GM18858 (cell line): ENCODE measurements at regions not wholly inside any gene's neighbourhood (a gene's known extent, or its start where the extent isn't known, plus 50 kb on each side); places are given as distances from the start of the nearest gene placed in this dataset.

Source experiments
- ATAC-seq: cut with Tn5 transposase; IDR thresholded peaks from one replicate; pipeline ENCODE4 v1.9.1; 2021; ENCODE audit not compliant: unreplicated experiment

- ATAC-seq: no peak
These were observed 143.3 kb downstream of the FTCDNL1 start for GRCh38 chr2:199707593-199708185.

- no peak for ATAC-seq
These were observed 145.5 kb downstream of the FTCDNL1 start for GRCh38 chr2:199705538-199705937.

GRCh38 chr2:199704358-199705238 lies 146.4 kb downstream of the FTCDNL1 start:
- no peak for ATAC-seq

- ATAC-seq: no peak
These were observed 147.8 kb downstream of the FTCDNL1 start for GRCh38 chr2:199703199-199703598.

- no peak for ATAC-seq
These were observed 153.5 kb downstream of the FTCDNL1 start for GRCh38 chr2:199697469-199697868.

GRCh38 chr2:199696048-199696447 lies 154.9 kb downstream of the FTCDNL1 start:
- no peak for ATAC-seq

GRCh38 chr2:199693861-199694260 lies 157.1 kb downstream of the FTCDNL1 start:
- ATAC-seq: no peak

GRCh38 chr2:199692489-199692888 lies 158.5 kb downstream of the FTCDNL1 start:
- no peak for ATAC-seq

GRCh38 chr2:199690225-199690624 lies 160.8 kb downstream of the FTCDNL1 start:
- ATAC-seq: no peak

- ATAC-seq: no peak
These were observed 165.3 kb downstream of the FTCDNL1 start for GRCh38 chr2:199685669-199686068.

- ATAC-seq: no peak
These were observed 166.2 kb downstream of the FTCDNL1 start for GRCh38 chr2:199684832-199685231.

GRCh38 chr2:199684168-199684567 lies 166.8 kb downstream of the FTCDNL1 start:
- no peak for ATAC-seq

- no peak for ATAC-seq
These were observed 169.0 kb downstream of the FTCDNL1 start for GRCh38 chr2:199682001-199682400.

GRCh38 chr2:199680482-199680881 lies 170.5 kb downstream of the FTCDNL1 start:
- no peak for ATAC-seq

GRCh38 chr2:199679883-199680282 lies 171.1 kb downstream of the FTCDNL1 start:
- no peak for ATAC-seq

- no peak for ATAC-seq
These were observed 173.1 kb downstream of the FTCDNL1 start for GRCh38 chr2:199677881-199678280.

GRCh38 chr2:199668645-199669044 lies 182.3 kb downstream of the FTCDNL1 start:
- ATAC-seq: no peak

GRCh38 chr2:199663157-199663556 lies 187.8 kb downstream of the FTCDNL1 start:
- ATAC-seq: peak; percentile 83

GRCh38 chr2:199662255-199662654 lies 188.7 kb downstream of the FTCDNL1 start:
- no peak for ATAC-seq

- no peak for ATAC-seq
These were observed 190.8 kb downstream of the FTCDNL1 start for GRCh38 chr2:199660167-199660566.

- no peak for ATAC-seq
These were observed 191.8 kb downstream of the FTCDNL1 start for GRCh38 chr2:199659207-199659606.

- ATAC-seq: peak; percentile 82
These were observed 188.7 kb upstream of the SATB2 start for GRCh38 chr2:199646439-199646838.
